ENCODE measurements at regions not wholly inside any gene's neighbourhood (a gene's known extent, or its start where the extent isn't known, plus 50 kb on each side); places are given as distances from the start of the nearest gene placed in this dataset.

GRCh38 chr1:59215766-59216291, 81.1 kb upstream of the FGGY start:
- TF ChIP-seq CTCF (IDR thresholded peaks at IDR 0.05; ENCODE audit: poor library complexity) (no peak), EZH2phosphoT487 (IDR thresholded peaks at IDR 0.05; ENCODE audit: low read depth, severe bottlenecking, unreplicated experiment) (no peak)

Data from hepatocyte (in vitro differentiated cells).